LNCAP (cell line): ENCODE measurements at regions not wholly inside any gene's neighbourhood (a gene's known extent, or its start where the extent isn't known, plus 50 kb on each side); places are given as distances from the start of the nearest gene placed in this dataset.

Source experiments
- CTCF ChIP-seq: fragments of 450-650 bp; IDR thresholded peaks from 2 replicates; pipeline ENCODE4 v1.5.1; 2017; ENCODE audit warnings: mild to moderate bottlenecking

GRCh38 chr1:78275906-78276685 is 214.7 kb upstream of the PTGFR start:
- TF ChIP-seq CTCF, result no peak

GRCh38 chr1:78277253-78277652 is 213.5 kb upstream of the PTGFR start:
- no peak for TF ChIP-seq CTCF

- TF ChIP-seq CTCF, result no peak
Observed at GRCh38 chr1:78279051-78279450, 211.7 kb upstream of the PTGFR start.

- no peak for TF ChIP-seq CTCF
Observed at GRCh38 chr1:78280626-78281025, 210.1 kb upstream of the PTGFR start.

- no peak for TF ChIP-seq CTCF
Observed at GRCh38 chr1:78281580-78281979, 209.2 kb upstream of the PTGFR start.

GRCh38 chr1:78283691-78284090 is 207.1 kb upstream of the PTGFR start:
- no peak for TF ChIP-seq CTCF

GRCh38 chr1:78284354-78284753 is 206.4 kb upstream of the PTGFR start:
- no peak for TF ChIP-seq CTCF

- no peak for TF ChIP-seq CTCF
Observed at GRCh38 chr1:78286686-78287085, 204.1 kb upstream of the PTGFR start.
